HCEC 1CT (cell line): ENCODE measurements at regions not wholly inside any gene's neighbourhood (a gene's known extent, or its start where the extent isn't known, plus 50 kb on each side); places are given as distances from the start of the nearest gene placed in this dataset.
"Not testable (repeated sequence)": the region's sequence is repeated elsewhere in the genome, so short reads cannot be mapped to it uniquely, and the experiment has no call there.

Experiments
- DNase-seq: peaks from one replicate; pipeline ENCODE4 v3.0.0-alpha.2; 2017

- no peak for DNase-seq
Observed at GRCh38 chr1:55304229-55304740, 89.1 kb upstream of the USP24 start.

DNA sequence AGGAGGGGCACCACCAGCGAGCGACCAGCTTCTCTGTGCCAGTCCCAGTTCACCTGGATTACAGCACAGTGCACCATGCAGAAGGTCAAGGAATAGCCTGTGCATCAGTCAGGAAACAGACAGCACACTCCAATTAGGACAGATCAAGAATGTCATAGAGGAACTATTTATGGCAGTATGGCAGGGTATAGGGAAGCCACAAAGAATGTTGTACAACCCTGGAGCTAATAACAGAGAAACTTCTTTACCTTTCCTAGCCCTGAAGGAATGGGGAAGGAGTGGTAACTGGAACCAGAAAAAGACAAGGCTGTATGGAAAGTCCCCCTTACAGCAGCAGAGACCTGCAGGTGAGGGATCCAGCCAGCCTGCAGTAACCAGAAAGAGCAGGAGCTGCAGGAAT lies 87.8 kb upstream of the USP24 start:
- DNase-seq: no peak

DNA sequence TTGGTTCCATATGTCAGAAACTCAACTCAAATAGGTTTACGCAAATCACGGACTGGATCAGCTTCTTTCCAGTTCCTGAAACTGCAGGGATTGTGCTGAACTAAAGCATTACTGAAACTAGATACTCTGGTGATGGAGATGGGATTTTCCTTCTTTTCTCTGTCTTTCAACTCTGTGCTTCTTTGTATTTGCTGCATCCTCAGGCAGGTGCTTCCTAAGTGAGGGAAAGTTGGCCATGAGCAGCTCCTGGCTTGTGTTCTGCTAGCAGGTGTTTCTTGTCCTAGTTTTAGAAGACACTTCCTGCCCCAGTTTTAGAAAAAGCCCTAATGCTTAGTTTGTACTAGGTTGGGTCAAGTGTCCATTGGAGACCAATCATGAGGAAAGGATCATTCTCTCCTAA lies 86.7 kb upstream of the USP24 start:
- no peak for DNase-seq

DNA sequence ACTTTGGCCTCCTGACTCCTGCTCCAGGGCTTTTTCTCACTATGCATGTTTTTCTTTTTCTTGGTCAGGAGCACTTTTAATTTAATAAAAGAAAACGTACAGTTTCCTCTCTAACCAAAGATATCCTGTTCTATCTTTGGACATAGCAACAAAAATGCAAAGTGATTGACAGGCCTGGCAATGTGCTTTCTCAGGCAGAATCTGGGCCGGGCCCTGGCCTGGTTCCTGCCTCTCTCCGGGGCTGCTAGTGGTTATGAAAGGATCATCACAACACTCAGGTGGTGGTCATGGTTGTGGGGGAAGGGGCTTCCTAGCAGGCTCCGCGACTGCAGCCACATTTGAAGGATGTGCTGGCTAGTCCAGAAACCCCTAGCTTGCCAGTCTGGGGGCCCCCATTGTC lies 85.8 kb upstream of the USP24 start:
- no peak for DNase-seq

- DNase-seq: no peak
Observed at GRCh38 chr1:55298167-55298894, 83.2 kb upstream of the USP24 start.

GRCh38 chr1:55296247-55296646 lies 81.1 kb upstream of the USP24 start:
- not testable (repeated sequence) for DNase-seq

GRCh38 chr1:55289614-55290013 lies 74.5 kb upstream of the USP24 start:
- DNase-seq: no peak

- DNase-seq: no peak
Observed at GRCh38 chr1:55289042-55289441, 73.9 kb upstream of the USP24 start.

- DNase-seq: no peak
Observed at GRCh38 chr1:55288245-55288644, 73.1 kb upstream of the USP24 start.

DNA sequence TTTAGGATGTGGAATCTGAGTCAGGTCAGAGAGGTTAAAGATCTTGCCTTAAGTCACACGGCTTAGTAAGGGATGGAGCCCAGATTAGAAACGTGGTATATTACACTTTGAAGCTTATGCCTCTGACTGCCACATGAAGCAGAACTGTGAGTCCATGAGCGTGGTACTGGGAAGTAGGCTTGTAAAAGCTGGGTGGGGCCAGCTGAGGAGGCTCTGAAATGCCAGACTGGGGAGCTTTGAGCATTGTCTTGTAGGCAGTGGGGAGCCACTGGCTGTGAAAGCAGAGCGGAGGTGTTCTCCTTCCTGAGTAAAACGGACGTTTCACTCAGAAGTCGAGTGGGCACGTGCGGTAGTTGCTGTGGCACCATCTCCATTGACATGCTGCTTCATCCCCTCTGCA lies 72.6 kb upstream of the USP24 start:
- DNase-seq: no peak

DNA sequence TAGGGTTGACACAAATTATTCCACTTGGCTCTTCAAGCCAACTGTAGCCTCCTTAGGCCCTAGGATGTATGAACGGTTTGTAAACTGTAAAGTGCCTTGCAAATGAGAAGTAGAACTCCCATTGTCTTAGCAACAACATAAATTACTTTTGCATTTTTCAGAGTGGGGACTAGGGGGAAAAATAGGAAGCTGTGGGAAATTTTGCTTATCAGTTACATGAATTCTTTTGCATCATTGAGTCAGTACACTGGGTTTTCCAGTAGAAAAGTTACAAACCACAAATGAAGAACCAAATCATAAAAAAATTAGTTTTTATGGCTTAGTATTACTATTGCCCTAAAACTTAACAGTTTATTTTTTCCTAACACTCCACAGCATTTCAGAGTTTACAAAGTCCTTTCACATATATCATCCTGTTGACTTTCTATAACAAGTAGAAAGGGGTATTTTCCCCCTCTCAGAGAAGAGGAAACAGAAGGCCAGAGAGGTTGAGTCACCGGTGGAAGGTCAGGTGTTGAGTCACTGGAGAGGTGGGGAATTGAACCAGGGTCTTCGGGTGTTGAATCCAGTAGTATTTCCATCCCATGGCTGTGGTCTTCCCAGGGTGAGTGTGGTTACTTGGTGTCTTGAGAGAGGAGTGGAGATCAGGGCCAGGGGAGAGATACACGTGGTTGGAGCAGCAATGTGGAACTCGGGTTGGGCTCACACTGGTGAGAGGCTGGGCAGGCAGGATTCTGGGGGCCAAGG lies 71.9 kb upstream of the USP24 start:
- DNase-seq: no peak

DNA sequence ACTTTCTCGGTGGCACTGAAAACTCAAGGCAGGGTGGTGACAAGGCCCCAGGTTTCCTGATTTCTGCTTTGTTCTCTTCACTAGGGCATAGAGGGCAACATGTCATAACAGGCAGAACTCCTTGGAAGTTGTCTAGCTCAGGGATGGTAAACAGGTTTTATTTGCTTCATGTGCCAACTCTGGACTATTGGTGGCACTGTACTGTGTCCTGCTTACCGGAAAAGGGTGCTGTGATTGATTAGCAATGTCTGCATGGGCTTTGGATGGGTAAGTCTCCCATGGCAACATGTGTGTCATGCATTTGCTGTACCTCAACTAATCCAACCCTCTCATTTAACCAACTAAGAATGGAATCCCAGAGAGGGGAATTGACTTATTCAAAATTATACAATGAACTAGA lies 70.7 kb upstream of the USP24 start:
- DNase-seq: no peak

GRCh38 chr1:55284856-55285255 lies 69.7 kb upstream of the USP24 start:
- DNase-seq: peak; percentile 28

GRCh38 chr1:55282058-55282457 lies 66.9 kb upstream of the USP24 start:
- no peak for DNase-seq

DNA sequence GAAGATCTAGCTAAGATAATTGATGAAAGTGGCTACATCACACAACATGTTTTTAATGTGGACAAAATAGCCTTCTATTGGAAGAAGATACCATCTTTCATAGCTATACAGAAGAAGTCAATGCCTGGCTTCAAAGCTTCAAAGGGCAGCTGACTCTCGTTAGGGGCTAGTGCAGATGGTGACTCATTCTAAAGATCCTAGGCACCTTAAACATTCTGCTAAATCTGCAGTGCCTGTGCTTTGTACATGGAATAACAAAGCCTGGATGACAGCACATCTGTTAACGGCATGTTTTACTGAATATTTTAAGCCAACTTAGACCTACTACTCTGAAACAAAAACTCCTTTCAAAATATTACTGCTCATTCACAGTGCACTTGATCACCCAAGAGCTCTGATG lies 65.6 kb upstream of the USP24 start:
- DNase-seq: peak; percentile 19

DNA sequence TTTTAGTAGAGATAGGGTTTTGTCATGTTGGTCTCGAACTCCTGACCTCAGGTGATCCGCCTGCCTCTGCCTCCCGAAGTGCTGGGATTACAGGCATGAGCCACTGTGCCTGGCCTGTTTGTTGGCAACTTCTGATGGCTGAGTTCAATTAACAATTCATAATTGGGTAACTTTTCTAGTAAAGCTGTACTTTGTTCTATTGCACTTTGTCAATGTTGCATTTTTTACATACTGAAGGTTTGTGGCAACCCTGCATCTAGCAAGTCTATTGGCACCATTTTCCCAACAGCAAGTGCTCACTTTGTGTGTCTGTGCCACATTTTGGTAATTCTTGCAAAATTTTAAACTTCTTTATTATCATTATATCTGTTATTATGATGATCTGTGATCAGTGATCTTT lies 64.5 kb upstream of the USP24 start:
- no peak for DNase-seq

- DNase-seq: no peak
Observed at GRCh38 chr1:55278378-55278777, 63.2 kb upstream of the USP24 start.

DNA sequence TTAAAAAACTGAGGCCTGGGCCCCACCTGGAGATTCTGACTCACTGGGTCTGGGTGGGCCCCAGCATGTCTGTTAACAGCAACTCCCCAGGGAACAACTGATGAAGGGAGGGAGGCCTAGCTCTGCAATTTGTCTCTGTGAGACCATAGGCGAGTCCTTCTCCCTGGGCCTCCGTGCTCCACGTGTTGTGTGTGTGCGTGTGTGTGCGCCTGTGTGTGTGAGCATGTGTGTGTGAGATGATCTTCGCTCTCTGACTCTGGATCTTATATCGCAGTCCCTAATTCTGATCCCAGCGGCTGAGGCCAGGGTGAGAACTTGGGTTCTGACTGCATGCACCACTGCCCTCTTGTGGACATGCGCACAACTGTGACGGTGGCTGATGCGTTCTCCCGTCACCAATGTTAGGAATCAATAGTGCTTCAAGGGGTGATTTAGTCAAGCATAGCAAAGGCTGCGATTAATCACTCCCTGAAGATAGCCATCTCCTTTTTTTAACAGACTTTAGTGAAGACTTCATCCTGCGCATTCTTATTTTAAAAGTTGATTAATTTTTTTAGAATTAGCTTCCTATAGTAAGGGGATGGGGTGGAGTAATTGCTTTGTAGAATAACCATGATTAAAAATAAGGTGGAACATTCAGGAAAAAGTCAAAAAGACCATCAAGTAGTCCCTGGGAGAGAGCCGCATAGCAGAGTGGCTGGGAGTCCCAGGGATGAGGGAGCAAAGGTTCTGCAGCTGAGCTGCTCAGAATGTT lies 62.4 kb upstream of the USP24 start:
- peak; percentile 49 for DNase-seq

GRCh38 chr1:55276671-55277376 lies 61.7 kb upstream of the USP24 start:
- no peak for DNase-seq

GRCh38 chr1:55275941-55276341 lies 60.8 kb upstream of the USP24 start:
- no peak for DNase-seq

- DNase-seq: no peak
Observed at GRCh38 chr1:55275151-55275748, 60.1 kb upstream of the USP24 start.

DNA sequence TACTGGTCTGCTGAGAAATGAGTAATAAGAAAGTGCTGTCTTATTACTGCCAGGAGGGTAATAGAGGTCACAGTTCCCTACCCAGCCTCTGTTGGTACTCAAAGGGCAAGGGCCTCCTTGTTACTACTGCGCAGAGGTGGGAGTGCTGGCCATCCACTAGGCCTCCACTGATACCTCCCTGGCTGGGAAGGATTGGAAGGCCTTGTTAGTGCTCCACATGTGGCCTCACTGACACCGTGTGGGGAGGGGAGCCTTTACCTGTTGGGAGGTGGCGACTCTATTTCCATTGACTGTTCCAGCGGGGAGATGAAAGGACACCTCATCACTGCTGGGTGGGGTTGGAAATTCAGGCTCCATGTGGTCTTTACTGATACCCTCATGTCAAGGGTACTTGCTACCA lies 57.8 kb upstream of the USP24 start:
- DNase-seq: no peak
